AG09319 (cell line): ENCODE measurements at regions not wholly inside any gene's neighbourhood (a gene's known extent, or its start where the extent isn't known, plus 50 kb on each side); places are given as distances from the start of the nearest gene placed in this dataset.

Source experiments
- DNase-seq: peaks from one replicate; pipeline ENCODE4 v3.0.0-alpha.2; 2010; ENCODE audit warnings: low read depth; ENCODE audit errors: extremely low read depth
- CTCF ChIP-seq: IDR thresholded peaks from 2 replicates; pipeline ENCODE4 v1.5.1; 2011; ENCODE audit warnings: low read depth, mild to moderate bottlenecking, inconsistent platforms, low read length, moderate library complexity

- DNase-seq = no peak
- TF ChIP-seq CTCF = no peak
Observed at GRCh38 chr18:44187090-44187489, 493.6 kb upstream of the SETBP1 start.

GRCh38 chr18:44195394-44196140, 485.1 kb upstream of the SETBP1 start:
- DNase-seq = no peak
- TF ChIP-seq CTCF = no peak

- no peak for TF ChIP-seq CTCF
- no peak for DNase-seq
Observed at GRCh38 chr18:44197832-44198611, 482.7 kb upstream of the SETBP1 start.

GRCh38 chr18:44198612-44199284, 481.9 kb upstream of the SETBP1 start:
- no peak for TF ChIP-seq CTCF
- DNase-seq = no peak

GRCh38 chr18:44213293-44213692, 467.4 kb upstream of the SETBP1 start:
- DNase-seq = no peak
- TF ChIP-seq CTCF = no peak

GRCh38 chr18:44214396-44214795, 466.3 kb upstream of the SETBP1 start:
- no peak for TF ChIP-seq CTCF
- DNase-seq = no peak

GRCh38 chr18:44216169-44216568, 464.5 kb upstream of the SETBP1 start:
- DNase-seq = no peak
- no peak for TF ChIP-seq CTCF
